HG03039 (cell line): ENCODE measurements at regions not wholly inside any gene's neighbourhood (a gene's known extent, or its start where the extent isn't known, plus 50 kb on each side); places are given as distances from the start of the nearest gene placed in this dataset.
"Not testable (repeated sequence)": the region's sequence is repeated elsewhere in the genome, so short reads cannot be mapped to it uniquely, and the experiment has no call there.

Experiments
- ATAC-seq: cut with Tn5 transposase; IDR thresholded peaks from one replicate; pipeline ENCODE4 v1.9.1; 2021; ENCODE audit warnings: mild to moderate bottlenecking, moderate library complexity; ENCODE audit not compliant: unreplicated experiment

DNA sequence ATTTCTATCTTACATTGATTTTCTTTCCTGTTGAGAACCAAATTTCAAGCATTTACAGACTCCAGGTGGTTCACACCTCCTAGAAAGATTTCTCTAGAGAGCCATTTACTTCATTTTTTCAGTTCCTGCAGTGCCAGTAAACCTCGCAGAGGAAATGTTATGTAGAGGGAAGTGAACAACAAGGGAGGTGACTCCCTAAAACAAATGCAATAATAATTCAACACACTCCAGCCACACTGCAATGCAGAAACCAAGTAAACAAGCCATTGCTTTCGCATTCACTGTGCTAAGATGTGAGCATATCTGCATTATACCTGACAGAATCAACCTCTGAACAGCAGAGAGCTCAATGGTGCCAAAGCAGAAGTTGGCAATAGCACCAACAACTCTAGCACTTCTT is 215.1 kb downstream of the RBM26 start:
- ATAC-seq = no peak

DNA sequence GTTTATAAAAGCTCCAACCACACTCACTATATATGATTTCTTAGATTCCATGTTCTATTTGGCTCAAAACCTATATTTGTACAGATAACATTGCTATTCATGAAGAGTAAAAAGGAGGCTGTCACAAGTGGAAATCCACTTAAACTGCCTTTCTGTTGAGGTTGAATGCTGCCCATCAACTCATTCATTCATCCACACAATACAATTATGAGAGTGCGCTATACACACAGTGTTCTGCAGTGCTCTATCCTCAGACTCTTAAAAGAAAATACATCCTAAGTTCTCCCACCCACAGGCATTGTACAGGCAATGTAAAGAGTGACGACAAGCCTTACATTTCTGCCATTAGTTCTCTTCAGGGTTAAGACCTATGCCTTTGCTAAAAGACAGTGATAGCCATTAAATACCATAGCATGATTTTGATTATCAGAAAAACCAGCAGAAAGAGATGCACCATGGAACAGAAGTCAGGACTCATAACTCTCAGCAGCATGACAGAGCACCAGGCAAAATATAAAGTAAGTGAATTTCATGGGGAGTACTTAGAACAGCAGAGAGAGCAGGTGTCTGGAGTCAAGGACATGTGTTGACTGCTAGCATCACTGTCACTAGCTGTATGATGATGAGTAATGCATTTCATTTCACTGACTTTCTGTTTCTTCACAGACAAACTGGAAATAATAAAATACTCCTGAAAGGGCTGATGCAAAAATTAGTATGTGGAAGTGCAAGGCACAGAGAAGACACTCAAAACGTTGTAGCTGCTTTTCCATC is 218.0 kb downstream of the RBM26 start:
- ATAC-seq = no peak

DNA sequence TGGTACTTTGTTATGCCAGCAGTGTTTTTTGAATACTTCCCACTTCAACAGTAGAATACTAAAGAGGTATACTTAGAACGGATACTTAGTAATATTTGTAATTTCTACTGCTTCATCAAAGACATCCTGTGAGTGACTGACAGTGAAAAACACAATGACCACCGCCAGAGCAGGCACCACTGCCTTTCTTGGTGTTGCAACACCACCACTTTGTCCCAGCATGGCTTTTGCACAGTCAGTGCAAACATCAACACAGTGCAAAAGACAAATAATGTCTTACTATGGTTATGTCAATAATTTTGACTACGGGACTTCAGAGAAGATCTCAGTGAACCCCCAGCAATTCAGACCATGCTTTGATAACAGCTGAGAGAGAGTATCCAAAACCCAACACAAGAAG is 220.5 kb downstream of the RBM26 start:
- no peak for ATAC-seq

GRCh38 chr13:79183231-79183630 is 222.8 kb downstream of the RBM26 start:
- no peak for ATAC-seq

DNA sequence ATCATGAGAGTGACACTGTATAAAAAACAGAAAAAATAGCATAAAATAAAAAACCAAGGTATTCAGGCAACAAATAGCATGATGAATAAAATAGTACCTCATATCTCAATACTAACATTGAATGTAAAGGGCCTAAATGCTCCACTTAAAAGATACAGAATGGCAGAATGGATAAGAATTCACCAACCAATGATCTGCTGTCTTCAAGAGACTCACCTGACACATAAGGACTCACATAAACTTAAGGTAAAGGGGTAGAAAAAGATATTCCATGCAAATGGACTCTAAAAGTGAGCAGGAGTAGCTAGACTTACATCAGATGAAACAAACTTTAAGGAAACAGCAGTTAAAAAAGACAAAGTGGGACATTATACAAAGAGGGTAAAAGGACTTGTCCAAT is 232.4 kb downstream of the RBM26 start:
- ATAC-seq = not testable (repeated sequence)

DNA sequence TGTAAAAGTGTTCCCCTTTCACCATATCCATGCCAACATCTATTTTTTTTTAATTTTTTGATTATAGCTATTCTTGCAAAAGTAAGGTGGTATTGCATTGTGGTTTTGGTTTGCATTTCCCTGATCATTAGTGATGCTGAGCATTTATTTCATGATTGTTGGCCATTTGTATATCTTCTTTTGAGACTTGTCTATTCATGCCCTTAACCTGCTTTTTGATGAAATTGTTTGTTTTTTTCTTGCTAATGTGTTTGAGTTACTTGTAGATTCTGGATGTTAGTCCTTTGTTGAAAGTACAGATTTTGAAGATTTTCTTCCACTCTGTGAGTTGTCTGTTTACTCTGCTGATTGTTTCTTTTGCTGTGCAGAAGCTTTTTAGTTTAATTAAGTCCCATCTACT is 233.1 kb downstream of the RBM26 start:
- ATAC-seq = not testable (repeated sequence)

- no peak for ATAC-seq
These were observed 234.7 kb downstream of the RBM26 start for GRCh38 chr13:79171141-79172061.

GRCh38 chr13:79160818-79161217 is 245.2 kb downstream of the RBM26 start:
- no peak for ATAC-seq

DNA sequence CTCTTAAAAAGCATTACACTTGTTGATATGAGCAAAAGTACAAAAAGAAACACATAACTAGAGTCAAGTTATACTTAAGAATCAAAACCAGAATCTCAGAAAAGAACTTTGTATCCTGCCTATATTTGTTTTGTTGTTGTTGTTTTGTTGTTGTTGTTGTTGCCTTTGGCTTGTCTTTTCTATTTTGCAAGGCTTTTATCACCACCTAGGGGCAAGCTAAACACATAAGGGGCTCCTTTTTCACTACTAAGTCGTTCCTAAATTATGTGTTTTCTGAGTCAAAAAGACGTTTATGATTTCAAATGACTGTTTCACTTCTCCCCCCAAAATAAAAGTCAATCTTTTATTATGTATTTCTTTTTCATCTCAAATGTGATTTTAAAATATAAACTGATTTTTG is 250.2 kb downstream of the RBM26 start:
- no peak for ATAC-seq

- no peak for ATAC-seq
These were observed 256.8 kb downstream of the RBM26 start for GRCh38 chr13:79149210-79149609.

DNA sequence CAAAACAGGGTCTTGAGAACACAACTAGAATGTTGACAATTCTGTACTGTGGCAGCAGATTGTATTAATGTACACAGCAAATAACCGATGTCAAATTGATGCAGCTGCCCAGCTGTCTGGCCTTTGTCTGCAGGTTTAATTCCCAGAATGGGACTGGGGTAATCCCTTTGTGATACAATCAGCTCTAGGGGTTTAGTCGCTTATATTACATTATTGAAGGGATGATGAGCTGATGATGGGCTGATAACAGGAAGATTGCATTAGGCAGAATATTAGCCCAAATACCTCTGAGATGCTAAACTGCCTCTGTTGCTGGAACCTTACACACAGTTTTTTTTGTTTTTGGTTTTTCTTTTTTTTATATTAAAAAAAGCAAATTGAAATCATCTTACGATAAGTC is 265.0 kb downstream of the RBM26 start:
- ATAC-seq = no peak

DNA sequence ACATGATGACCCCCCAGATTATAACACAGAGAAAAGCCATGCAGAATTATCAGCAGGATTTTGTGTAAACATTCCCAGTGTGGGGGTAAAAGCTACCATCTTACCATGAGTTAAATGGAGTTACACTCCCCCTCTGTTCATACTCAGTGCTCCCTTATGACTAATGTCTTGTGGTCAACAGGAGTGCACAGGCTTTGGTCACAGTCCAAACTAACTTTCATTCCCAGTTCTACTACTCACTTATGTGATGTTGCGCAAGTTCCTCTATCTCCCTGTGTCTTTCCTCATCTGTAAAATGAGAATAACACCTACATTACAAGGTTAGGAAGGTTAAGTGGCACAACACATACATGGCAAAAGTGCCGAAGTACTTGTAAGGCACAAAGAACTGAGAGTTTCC is 277.9 kb downstream of the RBM26 start:
- no peak for ATAC-seq

DNA sequence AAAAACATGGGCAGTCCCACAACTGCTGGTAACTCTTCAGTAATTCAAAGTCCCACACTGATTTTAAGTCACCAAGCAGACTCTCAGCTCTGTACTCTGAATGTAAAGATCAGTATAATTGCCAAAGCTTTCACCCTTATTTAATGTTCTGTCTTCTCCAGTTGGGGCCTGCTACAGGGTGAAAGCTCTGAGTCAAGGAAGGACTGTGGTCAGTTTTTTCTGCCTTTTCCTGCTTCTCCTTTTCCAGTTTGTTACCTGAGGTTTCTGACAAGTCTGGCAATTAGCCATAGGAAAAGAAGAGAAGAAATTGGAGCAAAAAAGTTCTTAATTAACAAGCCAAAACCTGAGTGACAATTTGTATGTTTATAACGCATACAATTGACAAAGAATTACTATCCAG is 279.3 kb downstream of the RBM26 start:
- ATAC-seq = no peak

DNA sequence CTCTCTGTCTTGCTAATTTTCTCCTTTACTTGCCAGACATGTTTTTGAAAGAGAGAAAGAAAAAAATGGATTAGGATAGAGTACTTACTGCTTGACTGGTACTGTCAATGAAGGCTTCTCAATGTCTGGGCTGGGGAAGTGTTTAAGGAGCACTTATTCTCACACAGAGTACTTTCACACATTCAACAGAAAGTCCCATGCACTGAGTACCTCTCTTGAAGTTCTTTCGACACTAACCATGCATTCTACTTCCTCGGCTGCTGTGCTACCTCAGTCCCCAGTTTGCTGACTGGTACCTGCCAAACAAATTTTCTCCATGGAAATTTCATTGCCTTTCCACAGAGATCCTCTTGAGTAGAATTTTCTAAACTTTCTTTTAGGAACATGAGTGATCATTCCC is 281.9 kb downstream of the RBM26 start:
- ATAC-seq = no peak

DNA sequence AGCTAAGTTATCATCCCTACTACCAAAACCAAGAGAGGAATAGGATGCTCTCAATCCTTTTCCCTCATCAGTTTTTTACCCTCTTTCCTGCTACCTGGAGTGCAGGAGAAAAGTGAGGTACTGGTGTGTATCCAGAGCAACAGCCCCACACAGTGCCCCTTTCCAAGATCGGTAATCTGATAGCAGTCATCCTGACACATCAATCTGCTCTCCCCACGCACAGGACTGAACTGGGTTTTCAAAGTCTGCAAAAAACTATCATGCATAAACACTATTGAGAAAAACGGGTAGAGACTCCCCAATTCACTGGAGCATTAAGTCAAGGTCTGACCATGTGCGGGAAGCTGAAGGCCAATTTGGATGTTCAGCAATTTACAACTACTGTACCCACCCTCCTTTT is 284.8 kb downstream of the RBM26 start:
- ATAC-seq = no peak

DNA sequence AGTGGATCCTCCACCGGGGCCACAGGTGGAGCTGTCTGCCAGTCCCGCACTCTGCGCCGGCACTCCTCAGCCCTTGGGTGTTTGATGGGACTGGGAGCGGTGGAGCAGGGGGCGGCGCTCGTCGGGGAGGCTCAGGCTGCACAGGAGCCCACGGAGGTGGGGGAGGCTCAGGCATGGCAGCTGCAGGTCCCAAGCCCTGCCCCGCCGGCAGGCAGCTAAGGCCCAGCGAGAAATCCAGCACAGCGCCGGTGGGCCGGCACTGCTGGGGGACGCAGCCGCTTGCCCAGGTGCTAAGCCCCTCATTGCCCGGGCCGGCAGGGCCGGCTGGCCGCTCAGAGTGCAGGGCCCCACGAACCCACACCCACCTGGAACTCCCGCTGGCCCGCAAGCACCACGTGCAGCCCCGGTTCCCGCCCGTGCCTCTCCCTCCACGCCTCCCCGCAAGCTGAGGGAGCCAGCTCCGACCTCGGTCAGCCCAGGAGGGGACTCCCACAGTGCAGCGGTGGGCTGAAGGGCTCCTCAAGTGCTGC is 286.4 kb downstream of the RBM26 start:
- no peak for ATAC-seq

- ATAC-seq = no peak
These were observed 294.0 kb downstream of the RBM26 start for GRCh38 chr13:79112016-79112415.

GRCh38 chr13:79108914-79109643 is 297.0 kb downstream of the RBM26 start:
- peak; percentile 74 for ATAC-seq

- ATAC-seq = no peak
These were observed 307.5 kb downstream of the RBM26 start for GRCh38 chr13:79098596-79098995.

DNA sequence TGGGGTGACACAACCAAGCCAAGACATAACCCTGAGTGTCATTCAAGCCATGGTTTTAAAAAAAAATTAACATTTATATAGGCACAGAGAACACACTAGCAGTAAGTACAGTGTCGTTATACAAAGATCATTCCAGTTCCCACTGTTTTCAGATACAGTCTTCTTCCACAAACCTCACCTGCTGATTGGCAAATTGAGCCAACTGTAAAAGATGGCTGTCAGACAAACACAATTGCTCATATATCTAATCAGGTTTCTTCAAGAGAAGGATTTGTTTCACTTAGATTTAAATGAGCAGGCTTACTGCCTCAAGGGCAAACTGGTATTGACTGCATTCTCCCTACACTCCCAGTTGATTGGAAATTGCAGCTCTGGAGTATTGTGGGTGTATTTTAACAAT is 308.9 kb downstream of the RBM26 start:
- ATAC-seq = no peak

DNA sequence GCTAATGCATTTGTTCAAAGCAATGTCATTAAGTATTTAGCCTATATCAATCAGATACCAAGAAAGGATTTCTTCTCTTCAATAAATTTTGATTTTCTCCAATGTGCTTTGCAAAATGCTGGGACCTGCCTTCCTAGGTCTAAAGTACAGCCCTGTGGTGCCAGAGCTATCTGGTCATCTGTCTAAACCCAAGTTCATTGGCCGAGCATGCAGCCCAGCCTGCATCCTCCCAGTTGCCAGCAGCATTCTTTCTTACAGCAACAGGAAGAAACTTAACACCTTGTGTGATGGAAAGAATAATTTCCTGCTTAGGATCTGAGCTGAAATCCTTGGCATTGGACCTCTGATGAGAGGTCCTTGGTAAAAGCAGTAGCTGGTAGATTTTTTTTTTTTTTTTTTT is 310.0 kb downstream of the RBM26 start:
- no peak for ATAC-seq
